ENCODE measurements at regions not wholly inside any gene's neighbourhood (a gene's known extent, or its start where the extent isn't known, plus 50 kb on each side); places are given as distances from the start of the nearest gene placed in this dataset.

GRCh38 chr22:48348855-48349254 lies 1478.8 kb downstream of the BRD1 start:
- TF ChIP-seq CTCF (IDR thresholded peaks at IDR 0.05; ENCODE audit: borderline replicate concordance, insufficient read depth, low read depth, low read length), result no peak

GRCh38 chr22:48347311-48347710 lies 1480.4 kb downstream of the BRD1 start:
- H3K4me3 ChIP-seq (ENCODE audit: low read depth, low read length), result no peak overlapping the region
- TF ChIP-seq CTCF (IDR thresholded peaks at IDR 0.05; ENCODE audit: borderline replicate concordance, insufficient read depth, low read depth, low read length), result no peak

More at GRCh38 chr22:48348855-48349254, 1478.8 kb downstream of the BRD1 start:
- no peak overlapping the region for H3K4me3 ChIP-seq (ENCODE audit: low read depth, low read length)

GRCh38 chr22:48346911-48347310 lies 1480.8 kb downstream of the BRD1 start:
- no peak overlapping the region for H3K4me3 ChIP-seq (ENCODE audit: low read depth, low read length)
- no peak for TF ChIP-seq CTCF (IDR thresholded peaks at IDR 0.05; ENCODE audit: borderline replicate concordance, insufficient read depth, low read depth, low read length)

- no peak overlapping the region for H3K4me3 ChIP-seq (ENCODE audit: low read depth, low read length)
- TF ChIP-seq CTCF (IDR thresholded peaks at IDR 0.05; ENCODE audit: borderline replicate concordance, insufficient read depth, low read depth, low read length), result no peak
Measured at GRCh38 chr22:48346311-48346710, 1481.4 kb downstream of the BRD1 start.

- no peak for TF ChIP-seq CTCF (IDR thresholded peaks at IDR 0.05; ENCODE audit: borderline replicate concordance, insufficient read depth, low read depth, low read length)
- no peak overlapping the region for H3K4me3 ChIP-seq (ENCODE audit: low read depth, low read length)
Measured at GRCh38 chr22:48345631-48346030, 1482.0 kb downstream of the BRD1 start.

GRCh38 chr22:48343461-48343860 lies 1484.2 kb downstream of the BRD1 start:
- no peak for TF ChIP-seq CTCF (IDR thresholded peaks at IDR 0.05; ENCODE audit: borderline replicate concordance, insufficient read depth, low read depth, low read length)
- no peak overlapping the region for H3K4me3 ChIP-seq (ENCODE audit: low read depth, low read length)

- no peak overlapping the region for H3K4me3 ChIP-seq (ENCODE audit: low read depth, low read length)
- no peak for TF ChIP-seq CTCF (IDR thresholded peaks at IDR 0.05; ENCODE audit: borderline replicate concordance, insufficient read depth, low read depth, low read length)
Measured at GRCh38 chr22:48342732-48343131, 1484.9 kb downstream of the BRD1 start.
